NCI-H187 (cell line): ENCODE measurements at regions not wholly inside any gene's neighbourhood (a gene's known extent, or its start where the extent isn't known, plus 50 kb on each side); places are given as distances from the start of the nearest gene placed in this dataset.
"Not testable (repeated sequence)": the region's sequence is repeated elsewhere in the genome, so short reads cannot be mapped to it uniquely, and the experiment has no call there.

Experiments
- DNase-seq, 2 experiments: peaks; one replicate each; lab custom pipeline; 2025; lab: John Stamatoyannopoulos, UW

DNA sequence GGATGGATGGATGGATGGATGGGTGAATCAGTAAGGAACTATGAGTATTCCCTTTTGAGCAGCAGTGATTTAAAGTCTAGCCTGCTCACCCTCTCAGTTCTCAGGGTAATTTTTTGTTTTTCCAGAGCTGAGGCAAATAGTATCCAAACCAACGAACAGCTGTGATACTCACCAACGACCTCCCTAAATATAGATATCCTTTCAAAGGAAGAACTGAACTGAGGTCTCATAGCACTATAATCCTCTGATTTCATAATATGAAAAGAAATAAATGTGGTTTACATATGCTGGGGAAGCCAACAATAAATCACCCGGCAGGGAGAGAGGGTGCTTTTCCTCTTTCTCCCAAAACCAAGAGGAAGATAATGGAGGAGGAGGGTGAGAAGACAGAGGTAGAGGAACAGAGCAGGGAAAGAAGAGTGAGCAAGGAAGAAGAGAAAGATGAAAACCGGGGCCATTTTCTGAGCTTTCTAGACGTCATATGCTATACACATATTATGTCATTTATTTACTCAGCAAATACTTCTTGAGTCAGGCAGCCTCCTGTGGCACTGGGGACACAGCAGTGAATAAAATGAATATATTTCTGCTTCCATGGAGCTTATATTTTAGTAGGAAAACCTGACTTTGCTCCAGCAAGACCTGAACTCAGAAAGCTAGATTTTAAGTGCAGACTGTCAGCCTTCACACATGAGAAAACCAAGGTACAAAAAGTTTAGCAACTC, 710.7 kb upstream of the TBX3 start:
- DNase-seq, result no peak

DNA sequence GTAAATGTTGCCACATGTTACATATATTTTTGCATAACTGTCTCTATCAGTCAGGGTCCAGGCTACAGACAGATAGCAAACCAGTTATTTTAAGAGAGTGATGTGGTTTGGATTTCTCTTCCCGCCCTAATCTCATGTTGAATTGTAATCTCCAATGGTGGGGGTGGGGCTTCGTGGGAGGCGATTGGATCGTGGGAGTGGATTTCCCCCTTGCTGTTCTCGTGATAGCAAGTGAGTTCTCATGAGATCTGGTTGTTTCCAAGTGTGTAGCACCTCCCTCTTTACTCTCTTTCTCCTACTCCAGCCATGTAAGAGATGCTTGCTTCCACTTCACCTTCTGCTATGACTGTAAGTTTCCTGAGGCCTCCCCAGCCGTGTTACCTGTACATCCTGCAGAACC, 704.2 kb upstream of the TBX3 start:
- no peak for DNase-seq

DNA sequence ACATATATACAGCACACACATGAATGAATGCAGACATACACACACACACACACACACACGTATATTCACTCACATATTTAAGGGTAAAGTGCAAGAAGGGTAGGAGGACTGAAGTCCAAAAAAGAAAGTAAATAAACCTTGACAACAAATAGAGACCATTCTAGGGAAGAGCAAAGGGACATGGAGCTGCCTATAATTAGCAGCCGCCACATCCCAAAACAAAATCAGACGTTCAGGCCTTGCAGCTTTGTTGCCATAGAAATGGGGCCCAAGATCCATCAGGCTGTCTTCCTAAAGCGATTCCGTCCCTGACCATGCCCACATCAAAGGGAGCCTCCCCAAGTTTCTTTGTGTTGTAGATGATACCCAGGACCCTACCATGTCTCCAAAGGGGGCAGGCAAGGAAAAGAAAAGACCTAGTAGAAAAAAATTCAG, 703.5 kb upstream of the TBX3 start:
- no peak for DNase-seq

DNA sequence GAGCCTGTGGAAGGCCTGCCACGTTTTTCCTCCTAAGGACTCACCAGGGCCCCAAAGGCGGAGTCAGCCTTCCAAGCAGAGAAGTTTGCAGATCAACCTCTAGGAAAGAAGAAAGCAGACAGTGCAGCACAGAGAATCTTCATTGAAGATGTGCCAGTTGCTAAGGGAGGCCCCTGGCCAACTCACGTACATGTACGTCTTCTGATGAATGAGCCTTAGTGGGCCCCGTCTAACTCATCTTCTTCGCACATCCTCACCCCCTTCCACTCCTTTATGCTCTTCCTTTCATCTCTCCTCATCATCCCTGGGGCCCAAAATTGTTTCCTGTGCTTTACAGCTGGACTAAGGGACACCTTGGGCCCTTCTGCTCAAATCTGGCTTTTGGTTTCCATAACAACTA, 703.0 kb upstream of the TBX3 start:
- DNase-seq, result no peak

DNA sequence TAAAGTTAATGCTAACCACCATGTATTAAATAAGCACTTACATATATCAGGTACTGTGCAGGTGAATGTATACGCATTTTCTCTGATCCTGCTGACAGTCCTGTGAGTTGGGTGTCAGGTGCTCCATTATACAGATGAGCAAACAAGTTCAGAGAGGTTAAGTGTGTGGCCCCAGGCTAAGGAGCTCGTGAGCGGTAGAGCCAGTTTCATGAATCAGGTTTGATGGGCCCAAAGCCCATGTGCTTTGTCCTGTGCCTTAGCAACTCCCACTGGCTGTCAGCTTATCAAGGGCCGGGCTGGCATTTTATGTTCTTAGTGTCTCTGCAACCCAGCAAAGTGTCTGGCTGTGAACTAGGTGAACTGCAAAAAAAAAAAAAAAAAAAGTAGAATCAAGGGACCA, 701.2 kb upstream of the TBX3 start:
- no peak for DNase-seq

DNA sequence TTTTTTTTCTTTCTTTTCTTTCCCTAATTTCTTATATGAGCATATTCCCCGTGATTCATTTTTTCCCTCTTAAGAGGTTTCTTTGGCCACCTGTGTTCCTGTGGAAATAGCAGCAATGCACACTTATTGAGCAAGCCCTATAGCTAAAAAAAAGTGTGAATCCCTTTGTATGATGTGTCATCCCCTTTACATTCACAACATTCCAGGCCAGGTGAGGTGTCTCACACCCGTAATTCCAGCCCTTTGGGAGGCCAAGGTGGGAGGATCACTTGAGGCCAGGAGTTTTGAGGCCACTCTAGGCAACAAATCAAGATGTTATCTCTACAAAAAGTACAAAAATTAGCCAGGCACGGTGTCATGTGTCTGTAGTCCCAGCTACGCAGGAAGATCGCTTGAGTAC, 700.4 kb upstream of the TBX3 start:
- DNase-seq, result no peak

DNA sequence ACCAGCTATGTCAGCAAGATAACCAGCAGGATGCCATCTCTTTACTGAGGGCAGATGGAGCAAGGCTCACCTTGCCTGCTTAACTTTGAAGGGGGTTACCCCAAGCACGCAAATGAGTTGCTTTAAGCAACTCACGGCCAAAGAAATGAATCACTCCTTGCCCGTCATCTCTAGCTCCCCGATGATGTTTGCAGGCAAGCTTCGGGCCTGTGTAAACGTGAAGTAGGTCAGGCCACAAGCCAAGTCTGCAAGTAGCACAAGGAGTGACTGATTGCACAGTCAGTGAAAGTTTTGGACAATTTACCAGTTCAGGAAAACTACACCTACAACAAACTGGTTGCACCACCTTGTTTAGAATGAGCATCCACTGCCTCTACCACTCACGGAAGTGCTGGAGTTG, 699.7 kb upstream of the TBX3 start:
- DNase-seq, result no peak

DNA sequence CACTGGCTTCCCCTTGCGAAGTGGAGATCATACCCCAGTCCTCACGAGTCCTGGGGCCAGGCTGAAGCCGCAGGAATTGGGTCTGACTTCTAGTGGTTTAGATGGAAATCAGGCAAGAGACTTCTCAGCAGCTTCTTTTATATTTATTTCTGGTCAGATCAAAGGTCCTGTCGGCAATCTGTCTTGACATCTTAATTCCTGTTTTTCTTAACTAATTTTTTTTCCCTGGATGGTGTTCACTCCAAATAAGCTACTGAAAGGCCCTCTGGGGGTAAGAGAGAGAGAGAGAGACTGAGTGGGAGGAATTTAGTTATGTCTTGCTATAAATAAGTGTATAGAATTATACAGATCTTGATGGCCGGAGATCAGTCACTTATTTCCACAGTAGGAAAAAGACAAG, 698.7 kb upstream of the TBX3 start:
- DNase-seq, result no peak

DNA sequence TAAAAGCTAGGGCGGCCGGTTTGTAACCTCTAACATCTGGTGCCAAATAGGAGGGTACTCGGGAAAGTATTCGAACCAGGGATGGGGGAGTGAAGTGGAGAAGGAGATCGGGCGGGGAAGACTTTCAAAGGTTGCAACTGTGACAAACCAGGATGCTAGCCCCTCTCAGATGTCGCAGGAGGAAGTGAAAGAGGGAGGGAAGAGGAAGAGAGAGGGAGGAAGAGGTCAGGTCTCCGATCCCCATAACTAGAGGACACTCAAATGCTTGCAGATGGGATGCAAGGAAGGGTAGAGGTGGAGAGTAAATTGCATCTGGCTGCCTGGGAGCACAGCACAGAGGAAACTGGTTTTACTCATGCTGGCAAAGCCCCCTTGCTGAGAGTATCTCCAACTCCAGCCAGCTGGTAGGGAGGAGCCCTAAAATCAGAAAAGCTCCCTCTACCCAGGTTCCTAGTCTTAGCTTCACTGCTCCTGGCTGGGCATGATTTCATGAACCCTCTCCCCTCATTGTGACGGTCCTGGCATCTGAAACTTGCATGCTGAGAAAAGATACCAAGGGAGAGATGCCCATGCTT, 696.7 kb upstream of the TBX3 start:
- DNase-seq, result no peak

DNA sequence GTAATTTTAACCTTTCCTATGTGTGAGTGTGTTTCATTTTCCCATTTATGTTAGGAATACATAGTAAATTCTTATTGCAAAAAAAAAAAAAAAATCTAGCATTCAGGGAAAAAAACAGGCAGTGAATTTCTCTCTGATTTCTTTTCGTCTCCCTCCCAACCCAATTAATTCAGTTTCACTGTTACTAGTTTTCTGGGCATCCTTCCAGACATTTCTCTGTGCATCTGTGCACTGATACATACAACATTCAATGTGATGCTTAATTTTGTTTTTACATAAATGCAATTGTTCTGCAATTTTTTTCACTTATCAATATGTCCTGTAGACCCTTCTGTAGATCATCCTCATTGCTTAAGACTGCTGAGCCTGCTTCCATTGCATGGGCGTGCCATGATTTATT, 694.3 kb upstream of the TBX3 start:
- no peak for DNase-seq

DNA sequence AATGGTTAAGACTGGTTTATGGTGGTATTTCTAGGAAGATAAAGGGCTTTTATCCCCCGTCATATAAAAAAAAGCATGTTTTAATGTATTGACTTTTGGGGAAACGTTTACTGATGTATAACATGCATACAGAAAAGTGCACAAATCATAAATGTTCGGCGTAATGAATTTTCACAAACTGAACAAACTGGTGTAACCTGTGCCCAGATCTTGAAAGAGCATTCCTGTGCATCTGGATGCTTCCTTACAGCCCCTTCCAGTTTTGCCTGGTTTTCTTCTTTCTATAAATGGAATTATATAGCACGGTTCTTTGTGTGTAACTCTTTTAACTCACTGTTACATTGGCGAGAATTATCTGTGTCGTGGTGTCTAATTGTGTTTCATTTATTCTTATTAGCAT, 693.8 kb upstream of the TBX3 start:
- no peak for DNase-seq

DNA sequence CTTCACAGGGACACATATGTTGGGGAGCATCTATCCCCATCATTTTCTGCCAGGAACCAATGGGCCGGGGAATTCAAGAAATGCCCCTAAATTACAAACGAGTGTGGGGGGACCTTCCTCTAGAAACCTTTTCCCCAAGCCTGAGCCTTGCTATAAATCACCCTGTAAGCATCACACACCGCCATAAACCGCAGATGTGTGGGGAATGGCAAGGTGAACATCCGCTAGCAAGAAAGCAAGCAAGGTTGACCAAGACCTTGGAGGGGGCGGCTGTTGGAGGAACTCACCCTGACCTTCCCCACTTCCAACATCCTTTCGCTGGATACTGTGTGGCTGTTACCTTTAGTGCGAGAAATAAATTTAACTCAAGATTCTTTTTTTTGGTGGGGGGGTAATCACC, 693.3 kb upstream of the TBX3 start:
- DNase-seq, result no peak

DNA sequence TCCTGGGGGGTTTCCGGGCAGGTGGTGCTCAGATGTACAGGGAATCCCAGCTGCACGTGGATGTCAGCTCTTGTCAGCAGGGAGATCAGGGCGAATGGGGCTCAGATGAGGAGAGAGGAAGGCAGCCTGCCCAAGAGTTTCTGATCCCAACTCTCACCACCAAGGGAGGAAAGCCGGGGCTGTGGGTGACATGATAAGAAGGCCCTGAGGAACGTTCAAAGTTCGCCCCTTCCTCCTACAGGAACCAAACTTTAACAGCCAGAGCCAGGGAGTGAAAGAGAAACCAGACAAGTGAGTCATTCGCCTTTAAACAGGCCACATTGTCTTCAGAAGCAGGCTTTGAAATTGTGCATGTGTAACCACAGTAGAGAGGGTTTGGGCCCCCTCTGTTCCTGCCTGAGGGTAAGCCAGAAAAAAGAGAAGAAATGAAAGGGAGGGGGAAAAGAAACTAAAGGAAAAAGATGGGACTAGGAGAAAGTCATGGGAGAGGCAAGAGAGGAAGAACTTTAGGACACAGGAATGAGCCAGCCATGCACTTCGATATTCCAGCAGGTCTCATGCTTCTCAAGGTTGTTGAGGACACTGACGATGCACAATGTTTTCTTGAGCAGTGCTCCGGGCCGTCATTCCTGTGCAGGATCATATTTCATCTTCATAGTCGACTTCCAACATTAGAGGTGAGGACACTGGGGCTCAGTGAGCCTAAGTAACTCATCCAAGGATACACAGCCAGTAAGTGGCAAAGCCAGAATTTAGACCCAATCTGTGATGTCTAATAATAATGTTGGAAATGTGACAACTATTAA, 691.4 kb upstream of the TBX3 start:
- no peak for DNase-seq

DNA sequence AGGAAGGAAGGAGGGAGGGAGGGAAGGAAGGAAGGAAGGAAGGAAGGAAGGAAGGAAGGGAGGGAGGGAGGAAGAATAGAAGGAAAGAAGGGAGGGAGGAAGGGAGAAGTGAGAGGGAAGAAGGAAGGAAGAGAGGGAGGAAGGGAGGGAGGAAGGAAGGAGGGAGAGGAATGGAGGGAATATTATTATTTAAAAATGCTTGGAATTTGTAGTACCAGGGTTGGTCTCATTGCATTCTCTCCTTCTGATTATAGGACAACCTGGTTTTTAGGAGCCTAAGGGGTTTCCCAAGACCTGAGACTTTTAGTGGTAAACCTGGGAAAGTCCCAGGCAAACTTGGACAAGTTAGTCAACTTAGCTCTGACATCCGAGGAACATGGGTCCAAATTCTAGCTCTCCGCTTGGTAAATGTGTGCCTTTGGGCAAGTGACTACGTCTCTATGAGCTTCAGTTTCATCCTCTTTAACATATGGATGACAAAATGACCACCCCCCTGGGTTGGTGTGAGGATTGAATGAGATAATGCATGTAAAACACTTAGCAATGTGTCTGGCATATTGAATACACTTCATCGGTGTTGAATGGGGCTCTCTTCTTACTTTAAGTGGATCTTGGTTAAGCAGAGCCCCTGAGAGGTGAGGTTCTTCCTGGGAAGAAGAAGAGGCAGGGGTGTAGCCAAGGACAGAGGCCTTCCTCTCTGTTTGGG, 690.7 kb upstream of the TBX3 start:
- DNase-seq, result no peak

DNA sequence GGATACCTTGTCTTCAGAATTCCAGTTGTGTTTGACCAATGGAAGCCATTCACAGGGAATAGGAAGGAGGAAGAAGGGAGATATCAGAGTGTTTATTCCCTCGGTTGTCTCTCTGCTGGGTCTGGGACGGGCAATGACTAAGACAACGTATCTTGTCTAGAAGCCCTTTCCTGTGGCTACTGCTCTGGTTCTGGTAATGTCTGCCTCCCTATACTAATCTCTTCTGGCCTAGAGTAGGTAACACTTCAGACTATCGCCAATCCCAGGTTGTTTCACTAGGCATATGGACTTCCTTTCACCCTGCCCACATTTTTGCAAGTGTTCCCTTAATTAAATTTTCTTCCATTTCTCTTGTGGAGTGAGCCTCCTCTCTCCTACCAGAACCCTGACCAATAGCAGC, 687.7 kb upstream of the TBX3 start:
- DNase-seq, result no peak

DNA sequence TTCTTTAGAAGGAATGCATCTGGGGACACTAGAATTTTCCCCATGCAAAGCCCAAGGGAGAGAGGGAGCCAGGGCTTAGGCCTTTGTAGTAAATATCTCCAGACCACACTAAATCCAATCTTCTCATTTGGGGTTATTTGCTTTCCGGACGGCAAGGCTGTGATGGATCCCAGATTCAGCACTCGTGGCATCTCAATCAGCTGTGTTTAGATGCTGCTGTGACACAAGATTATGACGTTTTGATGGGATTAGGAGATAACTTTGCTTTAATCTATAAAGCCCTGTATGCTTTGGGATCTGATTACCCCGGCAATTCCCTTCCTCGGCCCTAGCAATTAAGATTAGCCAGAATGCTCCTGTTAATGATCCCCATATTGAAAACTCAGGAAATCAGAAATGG, 686.7 kb upstream of the TBX3 start:
- no peak for DNase-seq

DNA sequence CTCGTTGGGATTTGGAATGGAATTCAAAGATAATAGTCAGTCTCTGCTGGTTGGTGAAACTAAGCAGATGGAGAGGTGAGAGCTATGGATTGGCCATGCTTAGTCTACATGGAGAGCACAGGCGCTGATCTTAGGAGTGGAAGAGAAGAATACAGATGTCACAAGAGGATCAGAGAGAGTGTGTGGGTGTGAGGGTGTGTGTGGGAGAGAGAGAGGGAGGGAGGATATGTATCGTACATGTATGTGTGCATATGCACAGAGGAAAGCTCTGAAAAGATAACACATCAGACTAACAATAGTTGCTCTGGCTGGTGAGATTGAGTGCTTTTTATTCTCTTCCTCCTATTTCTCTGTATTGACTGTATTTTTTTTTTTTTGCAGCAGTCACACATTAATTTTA, 686.2 kb upstream of the TBX3 start:
- no peak for DNase-seq

DNA sequence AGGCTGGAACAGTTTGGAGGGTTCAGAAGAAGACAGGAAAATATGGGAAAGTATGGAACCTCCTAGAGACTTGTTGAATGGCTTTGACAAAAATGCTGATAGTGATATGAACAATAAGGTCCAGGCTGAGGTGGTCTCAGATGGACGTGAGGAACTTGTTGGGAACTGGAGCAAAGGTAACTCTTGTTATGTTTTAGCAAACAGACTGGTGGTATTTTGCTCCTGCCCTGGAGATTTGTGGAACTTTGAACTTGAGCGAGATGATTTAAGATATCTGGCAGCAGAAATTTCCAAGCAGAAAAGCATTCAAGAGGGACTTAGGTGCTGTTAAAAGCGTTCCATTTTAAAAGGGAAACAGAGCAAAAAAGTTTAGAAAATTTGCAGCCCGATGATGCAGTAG, 682.3 kb upstream of the TBX3 start:
- DNase-seq, result not testable (repeated sequence)

DNA sequence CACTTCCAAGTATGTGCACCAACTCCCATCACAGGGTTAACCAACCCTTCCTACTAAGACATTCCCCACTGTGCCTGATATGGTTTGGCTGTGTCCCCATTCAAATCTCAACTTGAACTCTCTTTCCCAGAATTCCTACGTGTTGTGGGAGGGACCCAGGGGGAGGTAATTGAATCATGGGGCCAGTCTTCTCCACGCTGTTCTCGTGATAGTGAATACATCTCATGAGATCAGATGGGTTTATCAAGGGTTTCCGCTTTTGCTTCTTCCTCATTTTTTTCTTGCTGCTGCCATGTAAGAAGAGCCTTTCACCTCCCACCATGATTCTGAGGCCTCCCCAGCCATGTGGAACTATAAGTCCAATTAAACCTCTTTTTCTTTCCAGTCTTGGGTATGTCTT, 681.8 kb upstream of the TBX3 start:
- DNase-seq, result not testable (repeated sequence)

DNA sequence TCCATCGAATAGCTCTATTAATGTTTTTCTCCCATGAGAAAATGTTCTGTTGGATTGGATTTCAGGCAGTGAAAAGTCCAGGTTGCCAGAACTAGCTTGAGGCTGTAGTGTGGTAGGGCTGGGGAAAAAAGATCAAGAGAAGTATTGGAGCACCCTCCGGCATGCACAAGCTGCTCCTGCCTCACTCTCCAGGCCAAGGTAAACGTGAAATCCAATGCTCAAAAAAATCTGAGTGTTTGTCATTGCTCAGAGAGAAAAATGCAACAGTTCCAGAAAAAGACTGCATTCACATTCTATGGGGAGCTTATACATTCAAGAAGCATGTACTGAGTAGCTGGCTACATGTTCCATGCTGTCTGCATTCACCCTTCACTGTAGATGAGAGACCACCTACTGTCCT, 680.9 kb upstream of the TBX3 start:
- no peak for DNase-seq

DNA sequence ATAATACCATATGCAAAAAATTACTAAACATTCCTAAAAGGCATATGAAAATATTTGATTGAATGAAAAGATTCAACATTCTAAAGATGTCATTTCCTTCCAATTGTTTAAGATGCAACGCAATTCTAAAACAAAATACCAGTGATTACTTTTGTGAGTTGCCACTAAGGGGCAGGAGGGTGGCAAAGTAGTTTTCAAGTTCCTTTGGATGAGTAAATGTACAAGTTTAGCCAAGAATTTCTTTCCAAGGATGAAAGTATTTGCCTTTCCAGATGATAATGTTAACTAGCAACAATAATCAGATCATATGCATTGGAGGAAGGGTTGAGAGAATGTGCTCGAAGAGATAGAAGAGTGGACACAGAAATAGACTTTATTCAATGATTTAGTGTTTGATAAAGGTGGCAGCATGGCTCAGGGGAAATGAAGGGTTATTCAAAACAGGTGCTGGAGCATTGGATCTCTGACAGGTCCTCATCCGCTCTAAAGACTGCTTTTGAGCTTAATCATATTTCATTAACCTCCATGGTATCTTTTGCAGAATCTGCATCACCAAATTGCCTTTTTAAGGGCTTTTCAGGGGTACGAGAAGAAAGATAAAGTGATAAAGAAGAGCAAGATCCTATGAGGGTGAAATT, 678.5 kb upstream of the TBX3 start:
- DNase-seq, result no peak

DNA sequence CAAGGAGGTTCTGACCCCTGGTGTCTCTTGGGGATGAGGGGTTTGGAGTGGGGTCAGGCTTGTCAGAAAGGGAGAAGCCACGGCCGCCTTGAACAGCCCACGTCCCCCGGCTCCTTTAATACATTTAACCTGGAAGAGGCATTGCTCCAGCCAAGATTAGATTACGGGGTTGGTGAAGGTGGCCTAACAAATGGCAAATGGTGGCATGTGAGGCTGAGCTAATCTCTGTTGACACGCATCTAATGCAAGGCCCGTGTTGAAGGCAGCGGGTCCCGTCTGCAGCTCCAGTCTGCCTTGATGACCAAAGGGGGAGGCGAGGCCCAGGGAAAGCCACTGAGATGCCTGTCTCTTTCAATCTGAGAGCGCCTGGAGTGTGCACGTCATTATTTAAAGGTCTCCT, 673.7 kb upstream of the TBX3 start:
- no peak for DNase-seq
